Eye (tissue), 1 donor: ENCODE measurements at regions not wholly inside any gene's neighbourhood (a gene's known extent, or its start where the extent isn't known, plus 50 kb on each side); places are given as distances from the start of the nearest gene placed in this dataset.
"Not testable (repeated sequence)": the region's sequence is repeated elsewhere in the genome, so short reads cannot be mapped to it uniquely, and the experiment has no call there.

Source experiments
- DNase-seq: peaks from one replicate; pipeline ENCODE4 v3.0.0-alpha.2; 2015

DNA sequence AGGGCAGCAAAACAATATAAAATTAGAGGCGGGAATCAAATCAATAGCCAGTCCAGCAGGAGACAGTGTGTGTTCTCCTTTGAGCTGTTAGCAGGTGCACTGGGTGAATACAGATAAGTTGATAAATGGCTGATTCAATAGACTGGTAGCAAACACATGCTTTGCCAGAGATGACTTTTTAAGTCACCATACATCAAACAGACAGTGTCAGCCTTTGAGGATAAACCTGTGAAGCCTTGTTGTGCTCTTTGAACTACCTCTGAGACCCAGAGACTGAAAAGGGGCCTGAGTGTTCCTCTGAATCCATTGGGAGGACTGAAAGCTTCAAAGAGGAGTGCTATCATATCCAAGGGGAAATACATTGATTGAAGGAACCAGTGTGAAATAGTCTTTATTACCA lies 301.9 kb downstream of the RASEF start:
- DNase-seq: no peak

DNA sequence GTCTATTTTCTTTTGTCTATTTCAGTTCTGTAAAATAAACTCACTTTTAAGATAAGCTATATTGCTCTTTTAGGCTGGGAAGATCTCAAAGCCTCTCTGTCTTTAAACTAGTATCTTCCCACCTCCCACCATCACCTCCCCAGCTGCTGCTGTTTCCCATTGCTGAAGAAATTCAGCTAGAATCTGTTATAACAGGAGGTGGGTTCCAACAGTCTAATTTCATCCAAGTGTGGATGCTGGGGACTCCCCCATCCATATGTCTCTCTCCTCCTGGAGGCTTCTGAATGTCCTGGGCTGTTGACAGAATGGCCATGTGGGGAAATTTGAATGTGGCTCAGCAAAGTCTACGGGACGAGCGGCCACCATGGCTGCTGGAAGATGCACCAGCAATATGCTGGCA lies 301.0 kb downstream of the RASEF start:
- no peak for DNase-seq

DNA sequence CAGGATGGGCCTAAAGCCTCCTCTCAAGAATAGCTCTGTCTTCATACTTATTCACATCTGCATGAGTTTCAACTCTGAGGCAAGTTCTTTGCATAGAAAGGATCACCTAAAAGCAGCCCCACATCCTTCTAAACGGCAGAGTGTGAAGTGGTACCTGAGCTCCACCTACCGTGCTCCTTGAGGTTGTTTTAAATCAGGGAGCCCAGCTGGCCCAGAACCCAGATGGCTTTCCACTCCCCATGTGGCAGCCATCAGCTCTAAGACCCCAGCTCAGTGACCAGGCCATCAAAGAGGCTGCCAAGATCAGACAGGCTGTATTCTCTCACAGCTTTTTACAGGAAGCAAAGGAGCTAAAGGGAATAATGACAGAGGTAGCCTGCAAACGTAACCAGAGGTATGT lies 299.3 kb downstream of the RASEF start:
- peak; percentile 72 for DNase-seq

DNA sequence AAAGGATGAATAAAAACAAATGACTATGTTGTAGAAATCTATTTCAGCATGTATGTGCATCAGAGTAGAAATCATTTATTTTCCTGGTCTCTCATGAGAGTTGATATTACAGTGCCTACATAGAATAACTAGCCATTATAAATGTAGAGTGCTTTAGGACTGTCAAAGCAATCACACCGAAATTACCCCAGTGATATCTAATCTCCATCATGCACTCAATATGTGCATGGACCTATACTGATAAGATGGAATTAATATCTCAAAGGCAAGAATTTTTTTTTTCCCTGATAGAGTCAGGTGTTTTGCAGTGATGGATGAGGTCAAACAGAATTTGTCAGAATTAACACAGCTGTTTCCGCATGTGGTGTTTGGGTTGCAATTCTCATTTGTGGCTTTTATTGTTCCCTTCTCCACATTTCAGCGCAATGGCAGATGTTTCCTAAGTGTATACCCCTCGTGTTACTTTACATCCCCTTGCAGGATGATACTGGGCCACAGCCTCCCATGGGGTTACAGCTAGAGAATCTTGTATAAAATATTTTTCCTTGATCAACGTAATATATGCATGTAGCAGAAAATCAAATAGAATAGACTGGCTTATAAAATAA lies 298.8 kb downstream of the RASEF start:
- DNase-seq: no peak

DNA sequence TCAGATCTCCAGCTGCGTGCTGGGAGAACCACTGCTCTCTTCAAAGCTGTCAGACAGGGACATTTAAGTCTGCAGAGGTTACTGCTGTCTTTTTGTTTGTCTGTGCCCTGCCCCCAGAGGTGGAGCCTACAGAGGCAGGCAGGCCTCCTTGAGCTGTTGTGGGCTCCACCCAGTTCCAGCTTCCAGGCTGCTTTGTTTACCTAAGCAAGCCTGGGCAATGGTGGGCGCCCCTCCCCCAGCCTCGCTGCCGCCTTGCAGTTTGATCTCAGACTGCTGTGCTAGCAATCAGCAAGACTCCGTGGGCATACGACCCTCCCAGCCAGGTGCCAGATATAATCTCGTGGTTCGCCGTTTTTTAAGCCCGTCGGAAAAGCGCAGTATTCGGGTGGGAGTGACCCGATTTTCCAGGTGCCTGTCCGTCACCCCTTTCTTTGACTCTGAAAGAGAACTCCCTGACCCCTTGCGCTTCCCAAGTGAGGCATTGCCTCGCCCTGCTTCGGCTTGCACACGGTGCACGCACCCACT lies 288.2 kb downstream of the RASEF start:
- not testable (repeated sequence) for DNase-seq

DNA sequence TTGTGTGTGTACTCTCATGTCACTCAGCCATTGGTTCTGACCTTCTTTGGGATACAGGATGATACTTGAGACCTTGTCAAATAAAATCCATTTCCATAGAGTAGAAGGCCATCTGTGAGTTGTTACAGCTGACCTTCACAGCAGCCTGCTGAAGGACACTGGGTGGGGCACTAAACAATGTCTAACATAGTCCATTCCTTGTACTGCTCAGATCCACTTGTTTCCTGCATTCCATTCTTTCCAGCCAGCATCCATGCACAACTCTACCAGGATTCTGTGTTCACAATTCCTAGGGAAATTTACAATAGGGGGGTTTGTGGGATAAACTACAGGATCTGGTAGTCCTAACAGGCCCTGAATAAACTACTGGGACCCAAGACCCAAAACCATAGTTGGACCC lies 286.4 kb downstream of the RASEF start:
- DNase-seq: no peak

DNA sequence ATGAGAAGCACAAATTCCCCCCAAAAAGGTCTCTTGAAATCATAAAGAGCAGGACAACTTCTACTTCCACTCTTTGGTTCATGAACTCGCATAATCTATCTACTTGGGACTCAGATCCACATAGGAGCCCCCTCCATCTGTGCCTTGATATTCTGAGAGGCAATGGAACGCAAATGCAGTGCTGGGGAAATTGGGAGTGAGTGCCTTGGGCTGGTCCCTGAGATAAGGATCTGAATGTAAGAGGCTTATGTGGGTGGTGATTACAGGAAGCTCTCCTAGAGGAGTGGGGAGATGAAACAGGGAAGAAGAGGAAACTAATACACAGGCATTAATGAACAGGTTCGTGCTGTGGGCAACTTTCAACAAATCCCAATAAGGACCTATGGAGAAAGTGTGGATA lies 285.6 kb downstream of the RASEF start:
- DNase-seq: no peak

DNA sequence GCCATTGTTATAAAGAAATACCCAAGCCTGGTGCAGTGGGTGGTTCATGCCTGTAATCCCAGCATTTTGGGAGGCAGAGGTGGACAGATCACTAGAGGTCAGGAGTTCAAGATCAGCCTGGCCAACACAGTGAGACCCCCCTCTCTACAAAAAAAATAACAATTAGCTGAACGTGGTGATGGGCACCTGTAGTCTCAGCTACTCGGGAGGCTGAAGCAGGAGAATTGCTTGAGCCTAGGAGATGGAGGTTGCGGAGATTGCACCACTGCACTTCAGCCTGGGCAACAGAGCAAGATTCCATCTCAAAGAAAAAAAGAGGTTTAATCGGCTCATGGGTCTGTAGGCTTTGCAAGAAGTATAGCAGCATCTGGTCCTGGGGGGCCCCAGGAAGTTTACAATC lies 284.0 kb downstream of the RASEF start:
- not testable (repeated sequence) for DNase-seq

DNA sequence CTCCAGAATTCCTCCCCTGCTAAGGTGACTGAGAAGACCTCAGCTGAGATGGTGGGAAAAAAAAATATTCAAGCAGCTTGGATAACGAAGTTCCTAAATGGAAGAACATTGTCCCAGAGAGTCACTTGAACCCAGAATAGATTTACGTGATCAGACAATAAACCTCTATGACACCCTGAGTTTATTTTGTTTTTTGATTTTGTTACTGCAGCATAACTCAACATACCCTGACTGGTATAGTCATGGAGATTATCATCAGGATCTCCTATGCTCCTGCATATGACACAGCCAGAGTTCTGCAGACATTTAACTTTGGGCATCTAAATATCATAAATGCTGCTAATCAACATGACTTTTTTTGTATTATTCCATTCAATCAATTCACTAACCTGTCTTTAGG lies 282.9 kb downstream of the RASEF start:
- DNase-seq: no peak

DNA sequence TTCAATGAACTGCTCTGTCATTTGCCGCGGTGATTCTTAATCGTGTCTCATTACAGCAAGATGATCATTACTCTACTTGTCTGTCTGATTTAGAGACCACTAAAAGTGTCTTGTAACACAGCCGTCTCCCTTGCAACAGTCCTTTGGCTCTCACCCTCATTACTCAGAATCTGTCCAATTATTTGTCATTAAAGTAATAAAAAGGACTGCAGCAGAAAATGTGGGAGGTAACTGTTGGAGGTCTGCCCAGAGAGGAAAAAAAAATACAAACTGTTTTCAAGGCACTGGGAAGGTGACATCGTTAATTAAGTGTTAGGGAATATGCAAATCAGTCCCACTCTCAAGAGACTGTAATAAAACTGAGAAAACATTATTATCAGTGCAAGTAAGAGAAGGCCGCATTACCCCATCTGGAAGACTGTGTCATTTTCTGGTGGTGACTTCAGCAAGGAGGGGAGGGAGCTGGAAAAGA lies 281.0 kb downstream of the RASEF start:
- DNase-seq: peak; percentile 68

DNA sequence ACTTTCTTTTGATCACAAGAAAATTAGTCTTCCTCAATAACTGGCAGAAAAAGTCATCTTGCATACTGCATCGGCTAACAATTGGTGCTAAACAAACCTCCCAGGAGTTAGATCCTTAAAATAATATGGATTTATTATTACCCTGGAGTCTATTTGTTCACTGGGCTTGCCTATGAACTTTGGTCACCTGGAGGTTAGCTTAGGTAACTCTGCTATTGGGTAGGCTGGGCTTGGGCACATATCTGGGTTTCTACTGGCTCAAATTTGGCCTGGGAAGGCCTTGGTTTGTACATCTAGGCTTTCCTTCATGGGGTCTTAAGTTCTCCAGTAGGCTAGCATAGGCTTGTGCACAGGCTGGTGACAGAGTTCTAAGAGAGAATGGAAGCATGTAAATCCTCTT lies 279.9 kb downstream of the RASEF start:
- no peak for DNase-seq

DNA sequence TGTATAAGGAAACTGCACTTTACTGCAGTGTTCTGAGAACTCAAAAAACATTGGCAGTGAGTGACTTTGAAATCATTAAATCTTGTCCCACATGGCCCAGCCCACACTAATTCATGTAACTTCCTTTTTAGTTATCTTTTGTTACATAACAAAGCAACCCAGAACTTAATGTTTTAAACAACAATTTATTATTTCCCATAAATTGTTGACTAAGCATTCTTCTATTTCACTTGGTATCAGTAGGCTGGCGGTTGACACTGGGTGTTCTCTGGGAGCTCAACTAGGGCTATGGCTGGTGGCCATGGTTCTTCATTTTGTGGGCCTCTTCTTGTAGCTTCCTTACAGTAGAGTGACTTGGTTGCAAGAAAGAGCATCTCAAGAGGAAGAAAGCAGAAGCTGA lies 278.4 kb downstream of the RASEF start:
- no peak for DNase-seq

DNA sequence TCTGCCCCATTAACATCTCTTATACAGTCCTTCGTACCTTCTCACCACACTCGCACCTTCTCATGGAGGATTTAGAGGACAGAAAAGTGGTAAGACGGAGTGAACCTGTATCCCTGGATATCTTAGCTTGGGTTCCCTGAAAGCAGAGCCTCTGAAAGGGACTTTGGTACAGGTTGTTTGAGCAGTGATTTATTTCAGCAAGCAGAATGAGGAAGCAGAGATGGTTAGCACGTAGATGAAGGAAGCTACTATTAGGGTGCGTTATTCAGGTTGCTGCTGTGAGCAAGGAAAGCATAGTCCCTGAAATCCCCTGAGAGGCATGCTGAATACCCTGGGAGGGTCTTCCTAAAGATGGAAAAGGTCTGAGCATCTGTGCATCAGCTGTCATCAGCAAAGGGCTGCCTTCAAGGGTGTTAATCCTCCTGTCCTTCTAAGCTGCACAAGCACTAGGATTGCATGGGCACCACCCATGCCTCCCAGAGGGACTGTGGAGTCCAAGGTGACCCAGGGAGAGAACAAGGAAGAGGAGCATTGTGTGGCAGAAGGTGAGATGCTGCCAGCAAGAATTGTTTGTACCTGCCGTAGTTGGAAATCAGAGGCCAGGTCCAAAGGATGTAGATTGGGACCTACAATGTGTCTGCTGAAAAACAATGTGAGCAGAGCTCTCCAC lies 273.7 kb downstream of the RASEF start:
- DNase-seq: no peak

DNA sequence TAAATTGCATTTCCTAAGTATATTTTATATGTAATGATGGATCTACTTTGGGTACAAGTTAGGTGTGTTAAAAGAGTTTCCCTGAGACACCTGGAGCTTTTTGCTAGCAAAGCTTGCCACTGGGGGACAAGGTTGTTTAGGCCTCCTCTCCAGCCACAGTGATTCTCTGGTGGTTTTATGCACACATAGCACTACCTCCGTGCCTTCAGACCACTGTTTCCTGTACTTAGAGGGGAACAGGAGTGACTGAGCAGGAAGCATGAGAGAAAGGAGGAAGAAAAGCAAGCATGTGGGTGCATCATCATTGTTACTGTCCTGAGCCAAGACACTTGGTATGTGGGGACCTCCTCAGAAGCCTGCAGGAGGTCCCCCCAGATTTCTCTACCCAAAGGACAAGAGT lies 272.1 kb downstream of the RASEF start:
- no peak for DNase-seq

DNA sequence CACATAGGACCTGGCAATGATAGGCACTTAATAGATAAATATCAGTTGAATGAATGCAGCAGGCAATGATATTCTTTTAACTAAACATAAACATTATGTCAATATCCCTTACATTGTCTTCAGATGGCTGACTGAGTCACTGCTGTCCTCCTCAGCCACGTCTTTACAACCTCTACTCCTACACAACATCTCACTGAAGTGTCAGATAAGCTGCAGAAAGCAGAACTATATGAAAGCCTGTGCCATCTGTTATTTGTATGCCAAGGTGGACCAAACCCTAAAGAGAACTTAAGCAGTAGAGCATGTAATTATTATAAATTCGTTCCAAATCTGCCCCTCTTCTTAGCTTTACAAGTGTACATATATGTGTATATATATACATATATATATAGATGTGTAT lies 271.2 kb downstream of the RASEF start:
- no peak for DNase-seq

DNA sequence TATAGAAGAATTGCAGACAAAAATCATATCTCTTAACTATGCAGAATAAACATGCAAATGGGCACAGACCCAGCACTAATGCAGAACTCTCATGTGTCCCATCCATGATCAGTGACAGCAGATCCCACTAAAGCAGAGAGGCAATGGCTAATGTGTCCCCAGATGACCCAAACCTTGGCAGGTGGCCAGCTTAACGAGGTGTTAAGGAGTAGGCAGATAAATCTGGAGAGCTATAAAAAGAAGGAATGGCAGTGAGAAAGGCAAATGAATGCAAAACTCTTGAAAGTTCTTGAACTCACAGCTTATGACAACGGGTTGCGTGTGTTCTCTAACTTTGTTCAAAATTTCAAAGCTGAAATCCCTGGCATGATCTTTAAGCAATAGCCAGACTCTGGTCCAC lies 265.4 kb downstream of the RASEF start:
- DNase-seq: peak; percentile 65

DNA sequence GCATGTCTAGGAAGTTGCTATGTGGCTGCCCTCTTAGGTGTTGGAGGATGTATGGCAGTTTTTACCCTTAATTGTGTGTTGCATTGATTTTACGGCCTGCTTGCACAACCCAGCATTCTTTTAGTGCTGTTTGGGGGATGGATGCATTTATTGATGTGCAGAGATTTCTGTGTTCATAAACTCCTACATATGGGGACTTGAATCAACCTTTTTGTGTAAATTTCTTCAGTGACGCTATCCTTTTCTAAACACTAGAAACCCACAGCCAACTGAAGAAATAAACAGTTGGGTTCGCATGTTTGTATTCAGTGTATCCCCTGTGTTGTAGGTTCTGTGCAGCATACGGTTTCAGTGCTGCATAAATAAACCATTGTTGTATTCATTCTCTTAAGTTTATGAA lies 263.7 kb downstream of the RASEF start:
- DNase-seq: no peak

DNA sequence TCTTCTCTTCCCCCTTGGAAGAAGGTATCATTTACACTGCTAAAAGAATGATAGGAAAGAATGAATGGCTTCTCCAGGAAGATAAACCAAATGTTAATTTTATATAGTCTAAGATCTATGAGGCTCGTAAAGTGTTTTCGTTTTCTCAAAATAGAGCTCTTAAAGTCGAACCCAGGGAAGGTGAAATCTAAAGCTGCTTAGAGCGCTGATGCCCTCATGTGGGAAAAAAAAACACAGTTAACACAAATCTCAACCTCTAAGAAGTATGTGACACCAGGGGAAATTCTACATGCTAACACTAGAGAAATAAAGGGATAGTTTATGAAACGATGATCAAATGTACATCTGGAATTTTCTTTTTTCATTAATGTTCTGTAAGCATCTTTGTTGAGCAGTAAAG lies 257.9 kb downstream of the RASEF start:
- peak; percentile 28 for DNase-seq

DNA sequence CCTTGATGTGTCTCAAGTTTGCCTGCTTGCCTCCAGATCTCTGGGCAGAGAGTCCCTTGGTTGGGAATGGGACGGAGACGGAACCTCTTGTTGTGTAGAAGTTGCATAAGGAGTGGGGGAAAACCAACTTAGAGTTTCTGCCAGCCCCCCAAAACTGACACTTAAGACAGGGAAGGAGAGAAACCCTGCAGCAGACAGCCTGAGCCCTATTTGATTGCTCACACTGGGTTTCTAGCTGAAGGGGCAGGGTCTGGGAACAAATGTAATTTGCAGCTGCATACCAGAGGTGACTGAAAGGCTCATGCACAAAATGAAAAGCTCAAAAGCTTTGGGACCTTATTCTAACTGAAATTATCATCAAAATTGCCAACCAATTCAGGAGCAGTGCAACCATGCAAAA lies 254.5 kb downstream of the RASEF start:
- DNase-seq: no peak

DNA sequence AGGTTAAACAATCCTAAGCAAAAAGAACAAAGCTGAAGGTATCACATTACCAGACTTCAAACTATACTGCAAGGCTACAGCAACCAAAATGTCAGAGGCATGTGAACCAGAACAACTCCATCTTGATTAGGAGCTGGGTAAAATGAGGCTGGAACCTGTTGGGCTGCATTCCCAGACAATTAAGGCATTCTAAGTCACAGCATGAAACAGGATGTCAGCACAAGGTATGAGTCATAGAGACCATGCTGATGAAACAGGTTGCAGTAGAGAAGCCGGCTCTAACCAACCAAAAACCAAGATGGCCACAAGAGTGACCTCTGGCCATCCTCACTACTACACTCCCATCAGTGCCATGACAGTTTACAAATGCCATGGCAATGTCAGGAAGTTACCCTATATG lies 252.0 kb downstream of the RASEF start:
- DNase-seq: no peak

DNA sequence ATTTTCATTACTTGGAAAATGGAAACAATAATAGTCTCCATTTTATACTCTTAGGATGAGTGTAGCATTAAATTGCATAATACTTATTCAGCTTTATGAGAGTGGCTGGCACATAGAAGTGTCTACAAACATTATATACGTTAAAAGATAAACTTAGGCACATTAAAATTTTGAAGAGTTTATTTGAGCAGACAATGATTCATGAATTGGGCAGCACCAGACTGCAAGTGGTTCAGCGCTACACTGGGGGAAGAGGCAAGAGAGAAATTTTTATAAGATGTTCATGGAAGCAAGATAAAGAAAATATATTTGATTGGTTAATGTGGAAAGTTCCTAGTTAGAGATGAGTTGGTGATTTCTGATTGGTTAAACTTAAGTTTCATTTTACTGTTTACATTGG lies 243.7 kb downstream of the RASEF start:
- DNase-seq: no peak

DNA sequence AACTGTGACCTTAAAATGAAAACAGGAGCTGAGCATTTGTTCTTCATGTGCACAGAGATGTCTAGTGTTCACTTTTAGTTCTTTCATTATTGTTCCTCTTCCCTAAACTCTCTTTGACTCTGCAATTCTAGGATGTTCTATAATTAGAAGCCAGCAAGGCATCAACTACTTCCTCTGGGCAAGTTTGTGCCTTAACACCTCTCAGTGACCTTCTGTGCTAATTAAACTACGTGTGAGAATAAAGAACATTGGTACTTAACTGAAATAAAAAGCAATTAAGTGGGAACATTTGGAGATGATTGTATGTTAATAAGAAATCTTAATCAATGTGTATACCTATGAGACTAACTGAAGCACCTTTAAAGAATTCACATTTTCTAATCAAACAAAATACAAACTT lies 242.8 kb downstream of the RASEF start:
- DNase-seq: no peak

DNA sequence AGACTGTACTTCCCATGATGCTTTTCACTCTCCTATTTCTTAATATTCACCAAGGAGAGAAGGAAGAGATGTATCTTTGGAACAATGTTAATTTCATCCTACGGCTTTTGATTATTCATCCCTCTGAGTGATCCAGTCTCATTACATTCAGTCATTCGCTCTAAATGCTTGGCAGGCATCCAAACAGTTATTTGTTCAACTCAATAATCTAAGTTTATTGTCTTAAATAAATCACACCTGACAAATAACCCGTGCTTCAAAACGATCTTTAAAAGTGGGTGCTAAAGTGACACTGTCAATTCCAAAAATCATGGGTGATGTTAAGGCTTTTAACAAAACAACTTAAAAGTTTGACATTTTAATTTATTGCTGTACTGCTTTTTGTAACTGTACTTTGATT lies 233.1 kb downstream of the RASEF start:
- no peak for DNase-seq

DNA sequence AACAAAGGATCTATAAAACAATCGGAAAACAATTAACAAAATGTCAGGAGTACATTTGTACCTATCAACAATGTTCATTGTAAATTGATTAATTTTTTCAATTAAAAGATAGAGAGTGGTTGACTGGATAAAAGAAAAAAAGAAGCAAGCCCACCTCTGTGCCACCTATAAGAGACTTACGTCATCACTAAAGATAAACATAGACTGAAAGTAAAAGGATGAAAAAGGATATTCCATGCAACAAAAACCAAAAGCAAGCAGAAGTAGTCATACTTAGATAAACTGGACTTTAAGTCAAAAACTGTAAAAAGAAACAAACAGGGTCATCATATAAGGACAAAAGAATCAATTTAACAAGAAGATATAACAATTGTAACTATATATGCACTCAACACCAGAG lies 197.4 kb downstream of the RASEF start:
- DNase-seq: no peak
